Uterus (tissue), 2 donors: ENCODE measurements at regions not wholly inside any gene's neighbourhood (a gene's known extent, or its start where the extent isn't known, plus 50 kb on each side); places are given as distances from the start of the nearest gene placed in this dataset.

ENCODE experiments used
- POLR2A ChIP-seq, 2 donors: fragments of 450-650 bp; IDR thresholded peaks; one replicate each; pipeline ENCODE4 v1.6.1; 2016; ENCODE audit warnings: antibody characterized with exemption in 2 of 2, mild to moderate bottlenecking in 1 of 2, moderate library complexity in 1 of 2
- TF ChIP-seq, protein P1 (sequence below), 4 experiments: fragments of 200-600 bp in 2 of 4; fragments of 450-650 bp in 2 of 4; sonication (generic) in 2 of 4; IDR thresholded peaks; one replicate each; pipeline ENCODE4 v1.5.1; 2016 to 2019; ENCODE audit warnings: antibody characterized with exemption in 4 of 4, mild to moderate bottlenecking in 2 of 4, moderate library complexity in 1 of 4

DNA sequence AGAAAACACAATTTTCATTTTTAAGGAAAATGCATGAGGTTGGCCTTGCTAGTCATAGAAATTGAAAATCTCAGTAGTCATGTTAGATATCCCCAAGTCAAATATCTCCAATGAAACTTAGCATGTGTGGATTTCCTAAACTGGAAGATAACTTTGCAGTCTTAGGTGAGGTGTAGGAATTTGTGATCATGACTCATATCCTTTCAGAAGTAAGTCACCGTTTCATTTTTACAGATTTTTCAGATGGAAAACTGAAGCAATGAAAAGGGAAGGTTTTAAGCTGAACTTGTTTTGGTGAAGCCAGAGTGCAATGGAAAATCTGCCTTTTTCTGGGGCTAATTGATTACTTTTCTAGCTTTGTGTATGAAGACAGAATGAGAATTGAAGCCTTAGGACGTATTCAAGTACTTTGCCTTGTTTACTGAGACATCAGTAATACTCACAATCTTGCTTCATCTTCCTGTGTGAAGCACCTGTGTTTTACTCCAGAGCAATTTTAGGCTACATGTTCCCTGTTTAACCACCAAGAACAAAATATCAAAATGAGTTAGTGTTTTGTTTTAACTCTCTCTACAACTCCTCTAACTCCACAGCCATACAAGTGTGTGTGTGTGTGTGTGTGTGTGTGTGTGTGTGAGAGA is 1662.8 kb upstream of the ADGRL3 start:
- TF ChIP-seq, protein P1, sequence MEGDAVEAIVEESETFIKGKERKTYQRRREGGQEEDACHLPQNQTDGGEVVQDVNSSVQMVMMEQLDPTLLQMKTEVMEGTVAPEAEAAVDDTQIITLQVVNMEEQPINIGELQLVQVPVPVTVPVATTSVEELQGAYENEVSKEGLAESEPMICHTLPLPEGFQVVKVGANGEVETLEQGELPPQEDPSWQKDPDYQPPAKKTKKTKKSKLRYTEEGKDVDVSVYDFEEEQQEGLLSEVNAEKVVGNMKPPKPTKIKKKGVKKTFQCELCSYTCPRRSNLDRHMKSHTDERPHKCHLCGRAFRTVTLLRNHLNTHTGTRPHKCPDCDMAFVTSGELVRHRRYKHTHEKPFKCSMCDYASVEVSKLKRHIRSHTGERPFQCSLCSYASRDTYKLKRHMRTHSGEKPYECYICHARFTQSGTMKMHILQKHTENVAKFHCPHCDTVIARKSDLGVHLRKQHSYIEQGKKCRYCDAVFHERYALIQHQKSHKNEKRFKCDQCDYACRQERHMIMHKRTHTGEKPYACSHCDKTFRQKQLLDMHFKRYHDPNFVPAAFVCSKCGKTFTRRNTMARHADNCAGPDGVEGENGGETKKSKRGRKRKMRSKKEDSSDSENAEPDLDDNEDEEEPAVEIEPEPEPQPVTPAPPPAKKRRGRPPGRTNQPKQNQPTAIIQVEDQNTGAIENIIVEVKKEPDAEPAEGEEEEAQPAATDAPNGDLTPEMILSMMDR (IDR thresholded peaks at IDR 0.05): no peak
- no peak for TF ChIP-seq POLR2A (IDR thresholded peaks at IDR 0.05)
